ENCODE measurements at regions not wholly inside any gene's neighbourhood (a gene's known extent, or its start where the extent isn't known, plus 50 kb on each side); places are given as distances from the start of the nearest gene placed in this dataset.

GRCh38 chr1:234734869-234735268 lies 124.9 kb upstream of the IRF2BP2 start (continued):
- TF ChIP-seq HMGXB3 (CRISPR knock-in tag; IDR thresholded peaks at IDR 0.05; ENCODE audit: borderline replicate concordance) (peak; percentile 78; the same call in 1 of the 2 replicates), E2F2 (CRISPR knock-in tag; IDR thresholded peaks at IDR 0.05; ENCODE audit: borderline replicate concordance) (no peak; the same call in 1 of the 2 replicates), REXO4 (CRISPR knock-in tag; IDR thresholded peaks at IDR 0.05; ENCODE audit: borderline replicate concordance) (peak; percentile 68; the same call in 1 of the 2 replicates), NFAT5 (CRISPR knock-in tag; IDR thresholded peaks at IDR 0.05) (peak; percentile 97), ATF7 (IDR thresholded peaks at IDR 0.05) (no peak), ATF7 (CRISPR knock-in tag; IDR thresholded peaks at IDR 0.05) (peak; percentile 72; the same call in 1 of the 2 replicates), MAFK (conservative IDR thresholded peaks at IDR 0.05 in 1 of 2, IDR thresholded peaks at IDR 0.05 in 1 of 2; ENCODE audit: low read length in 2 of 2) (no peak), HBP1 (CRISPR knock-in tag; IDR thresholded peaks at IDR 0.05; ENCODE audit: low read depth) (peak; percentile 80; the same call in 1 of the 2 replicates)
- TF ChIP-seq, protein P1, sequence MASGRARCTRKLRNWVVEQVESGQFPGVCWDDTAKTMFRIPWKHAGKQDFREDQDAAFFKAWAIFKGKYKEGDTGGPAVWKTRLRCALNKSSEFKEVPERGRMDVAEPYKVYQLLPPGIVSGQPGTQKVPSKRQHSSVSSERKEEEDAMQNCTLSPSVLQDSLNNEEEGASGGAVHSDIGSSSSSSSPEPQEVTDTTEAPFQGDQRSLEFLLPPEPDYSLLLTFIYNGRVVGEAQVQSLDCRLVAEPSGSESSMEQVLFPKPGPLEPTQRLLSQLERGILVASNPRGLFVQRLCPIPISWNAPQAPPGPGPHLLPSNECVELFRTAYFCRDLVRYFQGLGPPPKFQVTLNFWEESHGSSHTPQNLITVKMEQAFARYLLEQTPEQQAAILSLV (CRISPR knock-in tag; IDR thresholded peaks at IDR 0.05; ENCODE audit: borderline replicate concordance): peak; percentile 51; the same call in 1 of the 2 replicates
- TF ChIP-seq, protein P2, sequence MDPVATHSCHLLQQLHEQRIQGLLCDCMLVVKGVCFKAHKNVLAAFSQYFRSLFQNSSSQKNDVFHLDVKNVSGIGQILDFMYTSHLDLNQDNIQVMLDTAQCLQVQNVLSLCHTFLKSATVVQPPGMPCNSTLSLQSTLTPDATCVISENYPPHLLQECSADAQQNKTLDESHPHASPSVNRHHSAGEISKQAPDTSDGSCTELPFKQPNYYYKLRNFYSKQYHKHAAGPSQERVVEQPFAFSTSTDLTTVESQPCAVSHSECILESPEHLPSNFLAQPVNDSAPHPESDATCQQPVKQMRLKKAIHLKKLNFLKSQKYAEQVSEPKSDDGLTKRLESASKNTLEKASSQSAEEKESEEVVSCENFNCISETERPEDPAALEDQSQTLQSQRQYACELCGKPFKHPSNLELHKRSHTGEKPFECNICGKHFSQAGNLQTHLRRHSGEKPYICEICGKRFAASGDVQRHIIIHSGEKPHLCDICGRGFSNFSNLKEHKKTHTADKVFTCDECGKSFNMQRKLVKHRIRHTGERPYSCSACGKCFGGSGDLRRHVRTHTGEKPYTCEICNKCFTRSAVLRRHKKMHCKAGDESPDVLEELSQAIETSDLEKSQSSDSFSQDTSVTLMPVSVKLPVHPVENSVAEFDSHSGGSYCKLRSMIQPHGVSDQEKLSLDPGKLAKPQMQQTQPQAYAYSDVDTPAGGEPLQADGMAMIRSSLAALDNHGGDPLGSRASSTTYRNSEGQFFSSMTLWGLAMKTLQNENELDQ (CRISPR knock-in tag; IDR thresholded peaks at IDR 0.05; ENCODE audit: borderline replicate concordance): peak; percentile 92; the same call in 1 of the 2 replicates
